Suprapubic skin (tissue), 4 donors: ENCODE measurements at regions not wholly inside any gene's neighbourhood (a gene's known extent, or its start where the extent isn't known, plus 50 kb on each side); places are given as distances from the start of the nearest gene placed in this dataset.

ENCODE experiments used
- DNase-seq, 2 donors: peaks; one replicate each; pipeline ENCODE4 v3.0.0-alpha.2; 2019; ENCODE audit warnings: low spot score in 2 of 2
- H3K27ac ChIP-seq: fragments of 200-600 bp; sonication (generic); one replicate; pipeline ENCODE4 v1.5.1; 2019
- H3K27me3 ChIP-seq: fragments of 200-600 bp; sonication (generic); one replicate; pipeline ENCODE4 v1.5.1; 2019
- H3K36me3 ChIP-seq: fragments of 200-600 bp; sonication (generic); one replicate; pipeline ENCODE4 v1.5.1; 2019
- H3K4me1 ChIP-seq: fragments of 200-600 bp; sonication (generic); one replicate; pipeline ENCODE4 v1.5.1; 2019
- H3K4me3 ChIP-seq: fragments of 200-600 bp; sonication (generic); one replicate; pipeline ENCODE4 v1.5.1; 2019; ENCODE audit warnings: mild to moderate bottlenecking
- H3K9me3 ChIP-seq: fragments of 200-600 bp; sonication (generic); one replicate; pipeline ENCODE4 v1.5.1; 2019
- EP300 ChIP-seq: sonication (generic); formaldehyde crosslinking; IDR thresholded peaks from one replicate; pipeline ENCODE4 v1.6.1; 2017; ENCODE audit warnings: antibody characterized with exemption
- POLR2A ChIP-seq, 2 donors: fragments of 450-650 bp; IDR thresholded peaks; one replicate each; pipeline ENCODE4 v1.6.1; 2017; ENCODE audit warnings: antibody characterized with exemption in 2 of 2, mild to moderate bottlenecking in 2 of 2, moderate library complexity in 2 of 2
- POLR2AphosphoS5 ChIP-seq, 3 donors: sonication (generic); formaldehyde crosslinking; IDR thresholded peaks; one replicate each; pipeline ENCODE4 v1.6.1; 2017; ENCODE audit warnings: antibody characterized with exemption in 3 of 3
- WGBS: methylation state at CpG from one replicate; pipeline ENCODE4 v1.1.5; 2018; 5-methylcytosine and 5-hydroxymethylcytosine counted together
- TF ChIP-seq, protein P1 (sequence below), 2 donors: fragments of 200-600 bp in 1 of 2; fragments of 450-650 bp in 1 of 2; sonication (generic) in 1 of 2; IDR thresholded peaks; one replicate each; pipeline ENCODE4 v1.5.1; 2016 to 2019; ENCODE audit warnings: antibody characterized with exemption in 2 of 2, mild to moderate bottlenecking in 1 of 2, moderate library complexity in 1 of 2

DNA sequence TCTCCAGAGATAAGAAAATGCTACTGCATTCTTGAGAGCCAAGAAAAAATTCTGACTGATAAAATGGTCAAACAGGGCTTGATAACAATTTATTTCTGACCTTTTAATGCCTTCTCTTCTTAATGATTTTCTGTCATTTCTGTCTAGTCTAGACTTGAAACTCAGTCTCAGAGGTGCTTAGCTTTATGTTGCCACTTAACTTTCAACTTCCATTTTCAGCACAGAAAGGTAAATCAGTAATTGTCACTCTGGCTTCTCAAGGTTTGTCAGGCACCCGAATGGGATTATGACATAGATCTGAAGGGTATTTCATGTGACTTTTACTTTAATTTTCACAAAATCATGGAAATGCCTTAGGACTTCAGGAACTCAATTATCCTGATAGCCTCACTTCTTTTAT is 155.4 kb upstream of the GBE1 start:
- no peak for DNase-seq
- no peaks in the 10 kb centered on the region for H3K4me1 ChIP-seq
- H3K9me3 ChIP-seq = no peaks in the 10 kb centered on the region
- H3K36me3 ChIP-seq = no peaks in the 10 kb centered on the region
- TF ChIP-seq, protein P1, sequence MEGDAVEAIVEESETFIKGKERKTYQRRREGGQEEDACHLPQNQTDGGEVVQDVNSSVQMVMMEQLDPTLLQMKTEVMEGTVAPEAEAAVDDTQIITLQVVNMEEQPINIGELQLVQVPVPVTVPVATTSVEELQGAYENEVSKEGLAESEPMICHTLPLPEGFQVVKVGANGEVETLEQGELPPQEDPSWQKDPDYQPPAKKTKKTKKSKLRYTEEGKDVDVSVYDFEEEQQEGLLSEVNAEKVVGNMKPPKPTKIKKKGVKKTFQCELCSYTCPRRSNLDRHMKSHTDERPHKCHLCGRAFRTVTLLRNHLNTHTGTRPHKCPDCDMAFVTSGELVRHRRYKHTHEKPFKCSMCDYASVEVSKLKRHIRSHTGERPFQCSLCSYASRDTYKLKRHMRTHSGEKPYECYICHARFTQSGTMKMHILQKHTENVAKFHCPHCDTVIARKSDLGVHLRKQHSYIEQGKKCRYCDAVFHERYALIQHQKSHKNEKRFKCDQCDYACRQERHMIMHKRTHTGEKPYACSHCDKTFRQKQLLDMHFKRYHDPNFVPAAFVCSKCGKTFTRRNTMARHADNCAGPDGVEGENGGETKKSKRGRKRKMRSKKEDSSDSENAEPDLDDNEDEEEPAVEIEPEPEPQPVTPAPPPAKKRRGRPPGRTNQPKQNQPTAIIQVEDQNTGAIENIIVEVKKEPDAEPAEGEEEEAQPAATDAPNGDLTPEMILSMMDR (IDR thresholded peaks at IDR 0.05) = no peak
- TF ChIP-seq POLR2AphosphoS5 (IDR thresholded peaks at IDR 0.05) (no peak), POLR2A (IDR thresholded peaks at IDR 0.05) (no peak), EP300 (no peak)
- no peak overlapping the region for H3K4me3 ChIP-seq
- WGBS = 63% methylated on average over 1 of the region's 1 CpG
- no peaks in the 10 kb centered on the region for H3K27me3 ChIP-seq
- H3K27ac ChIP-seq = no peak overlapping the region

DNA sequence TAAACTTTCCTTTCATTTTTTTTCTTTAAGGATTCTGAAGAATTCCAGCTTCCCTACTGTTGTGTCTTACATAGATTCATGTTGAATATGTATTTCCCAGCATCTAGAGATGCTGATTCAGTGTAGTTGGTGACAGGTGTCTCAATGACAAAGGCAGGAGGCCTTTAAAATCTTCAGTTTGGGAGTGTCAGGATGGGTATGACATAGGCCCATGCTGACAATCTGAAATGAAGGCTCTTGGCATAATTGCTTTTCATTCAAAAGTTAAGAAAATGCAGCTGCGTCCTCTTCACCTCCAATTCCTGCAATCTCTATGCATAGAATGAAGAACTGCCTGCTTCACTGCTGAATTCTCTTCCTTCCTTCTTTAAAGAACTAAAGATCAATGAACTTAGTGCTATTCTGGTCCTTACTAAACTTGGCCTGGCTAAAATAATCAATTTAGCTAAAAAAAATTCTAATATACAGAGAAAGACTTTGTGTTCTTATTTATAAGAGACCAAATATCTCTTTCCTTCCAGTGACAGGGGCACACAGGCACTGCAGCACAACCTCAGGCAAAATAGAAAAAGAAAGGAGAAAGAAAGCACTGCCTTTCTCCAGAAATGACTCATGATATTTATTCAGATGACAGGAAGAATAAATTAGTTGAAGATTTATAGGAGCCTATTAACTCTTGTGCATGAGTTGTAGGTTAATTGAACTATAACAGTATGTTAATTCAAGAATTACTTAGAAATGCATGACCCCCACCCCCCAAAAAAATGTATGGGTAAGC is 152.6 kb upstream of the GBE1 start:
- Histone ChIP-seq H3K27ac (no peak overlapping the region), H3K4me1 (no peaks in the 10 kb centered on the region), H3K9me3 (no peaks in the 10 kb centered on the region), H3K27me3 (no peaks in the 10 kb centered on the region), H3K36me3 (no peaks in the 10 kb centered on the region), H3K4me3 (no peak overlapping the region)
- TF ChIP-seq POLR2AphosphoS5 (IDR thresholded peaks at IDR 0.05) (no peak), EP300 (no peak), POLR2A (IDR thresholded peaks at IDR 0.05) (no peak)
- TF ChIP-seq, protein P1 (IDR thresholded peaks at IDR 0.05) = no peak
- 81% methylated on average over 1 of the region's 1 CpG for WGBS
- no peak for DNase-seq

DNA sequence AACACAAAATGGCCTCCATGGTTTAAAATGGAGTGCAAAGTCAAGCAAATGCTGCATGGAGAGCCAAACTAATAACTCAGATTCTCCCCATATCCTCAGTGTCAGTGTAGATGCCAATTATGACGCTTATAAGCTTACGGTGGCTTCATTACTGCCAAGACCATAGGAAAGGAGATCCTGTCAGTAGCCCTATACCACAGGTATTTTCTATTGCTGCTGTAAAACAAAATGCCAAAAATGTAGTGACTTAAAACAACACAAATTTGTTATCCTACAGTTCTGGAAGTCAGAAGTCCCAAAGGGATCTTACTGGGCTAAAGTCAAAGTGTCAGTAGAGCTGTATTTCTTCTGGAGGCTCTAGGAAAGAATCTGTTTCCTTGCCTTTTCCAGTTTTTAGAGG is 149.8 kb upstream of the GBE1 start:
- H3K9me3 ChIP-seq = no peaks in the 10 kb centered on the region
- no peak for DNase-seq
- no peaks in the 10 kb centered on the region for H3K4me1 ChIP-seq
- TF ChIP-seq EP300 = no peak
- no peak for TF ChIP-seq POLR2AphosphoS5 (IDR thresholded peaks at IDR 0.05)
- TF ChIP-seq, protein P1 (IDR thresholded peaks at IDR 0.05) = no peak
- no peak for TF ChIP-seq POLR2A (IDR thresholded peaks at IDR 0.05)
- no peaks in the 10 kb centered on the region for H3K36me3 ChIP-seq
- no peaks in the 10 kb centered on the region for H3K27me3 ChIP-seq
- 96% methylated on average over 2 of the region's 2 CpGs for WGBS
- no peak overlapping the region for H3K27ac ChIP-seq
- no peak overlapping the region for H3K4me3 ChIP-seq

DNA sequence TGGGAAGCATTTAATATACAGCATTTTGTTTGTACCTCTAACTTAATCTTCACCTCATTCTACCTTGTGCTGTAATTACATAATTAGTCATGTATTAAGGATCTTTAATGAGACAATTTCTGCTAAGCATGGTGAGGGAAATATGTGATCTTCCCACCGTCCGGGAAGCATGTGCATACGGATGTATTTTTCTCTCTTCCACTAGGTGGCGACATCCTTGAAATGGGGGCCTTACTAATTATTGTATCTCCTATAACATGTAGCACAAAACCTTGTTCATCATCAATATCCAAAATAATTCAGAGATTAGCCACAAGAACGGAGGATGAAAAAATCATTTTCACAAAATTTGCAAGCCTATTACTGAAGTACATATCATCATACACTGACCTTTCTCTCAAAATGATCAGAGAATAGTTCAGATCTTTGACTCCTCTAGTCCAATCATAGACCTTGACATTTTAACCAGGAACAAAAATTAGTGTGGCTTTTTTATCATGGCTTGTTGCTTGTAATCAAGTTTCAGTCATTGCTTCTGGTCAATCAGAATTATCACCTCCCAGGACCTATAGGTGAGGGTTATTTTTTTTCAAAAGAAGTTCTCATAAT is 148.9 kb upstream of the GBE1 start:
- Histone ChIP-seq H3K36me3 (no peaks in the 10 kb centered on the region), H3K9me3 (no peaks in the 10 kb centered on the region), H3K4me1 (no peaks in the 10 kb centered on the region), H3K27me3 (no peaks in the 10 kb centered on the region), H3K27ac (no peak overlapping the region), H3K4me3 (no peak overlapping the region)
- TF ChIP-seq POLR2AphosphoS5 (IDR thresholded peaks at IDR 0.05) = no peak
- TF ChIP-seq, protein P1 (IDR thresholded peaks at IDR 0.05) = peak; percentile 22 to 61
- no peak for DNase-seq
- WGBS = 16% methylated on average over 5 of the region's 5 CpGs

DNA sequence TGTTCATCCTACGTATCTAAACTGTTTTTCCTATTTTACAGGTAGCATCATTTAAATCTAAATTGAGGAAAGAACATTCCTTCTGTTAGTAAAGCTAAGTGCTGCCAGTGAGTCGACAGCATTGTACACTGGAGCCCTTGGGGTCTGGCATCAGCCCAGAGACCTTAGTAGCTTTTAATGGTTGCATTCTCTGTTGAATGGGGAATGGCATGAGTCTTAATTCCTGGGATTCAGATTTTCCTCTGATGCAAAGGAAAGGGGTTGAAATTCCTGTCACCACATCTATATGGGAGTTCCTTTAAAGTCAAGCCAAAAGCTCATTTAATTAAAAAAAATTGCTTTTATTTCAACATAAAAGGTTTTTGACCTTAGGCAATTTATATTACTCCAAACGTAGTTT is 148.4 kb upstream of the GBE1 start:
- no peaks in the 10 kb centered on the region for H3K4me1 ChIP-seq
- H3K9me3 ChIP-seq = no peaks in the 10 kb centered on the region
- no peaks in the 10 kb centered on the region for H3K36me3 ChIP-seq
- WGBS = 29% methylated on average over 3 of the region's 3 CpGs
- no peak overlapping the region for H3K4me3 ChIP-seq
- TF ChIP-seq EP300 (no peak), POLR2A (IDR thresholded peaks at IDR 0.05) (no peak), POLR2AphosphoS5 (IDR thresholded peaks at IDR 0.05) (no peak)
- TF ChIP-seq, protein P1 (IDR thresholded peaks at IDR 0.05) = no peak
- H3K27me3 ChIP-seq = no peaks in the 10 kb centered on the region
- DNase-seq = no peak
- no peak overlapping the region for H3K27ac ChIP-seq
